ENCODE measurements at regions not wholly inside any gene's neighbourhood (a gene's known extent, or its start where the extent isn't known, plus 50 kb on each side); places are given as distances from the start of the nearest gene placed in this dataset.

DNA sequence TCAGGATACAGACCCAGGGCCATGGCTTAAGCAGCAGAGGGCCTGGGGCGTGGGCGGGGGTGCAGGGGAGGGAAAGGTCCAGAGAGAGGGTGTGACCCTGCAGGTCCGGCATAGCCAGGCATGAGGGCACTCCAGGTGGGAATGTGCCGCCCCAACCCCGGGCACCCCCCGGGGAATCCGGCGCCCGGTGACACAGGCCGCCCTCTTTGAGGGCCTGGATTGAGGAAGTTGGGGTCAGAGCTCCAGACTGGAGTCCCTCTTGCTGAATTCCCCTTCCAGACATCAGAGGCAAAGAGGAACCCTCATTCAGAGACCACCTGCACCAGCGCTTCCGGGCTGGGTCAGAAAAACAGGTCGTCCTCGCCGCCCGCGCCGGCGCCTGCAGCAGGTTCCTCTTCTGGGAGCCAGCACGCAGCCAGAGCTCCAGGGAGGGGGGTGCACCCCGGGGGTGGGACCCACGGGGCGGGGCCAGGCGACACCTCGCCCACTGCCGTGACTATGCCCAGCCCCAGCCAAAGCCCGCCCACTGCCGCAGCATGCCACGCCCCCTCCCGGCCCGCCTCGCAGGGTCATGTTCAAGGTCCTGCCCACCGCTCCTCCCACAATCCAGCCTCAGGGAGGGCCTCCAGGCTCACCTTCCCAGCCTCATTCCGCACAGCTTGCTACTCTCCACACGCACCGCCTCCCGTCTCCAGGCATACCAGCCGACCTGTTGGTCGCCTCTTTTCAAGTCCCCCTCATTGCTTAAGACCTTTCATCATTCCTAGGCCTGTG lies 98.3 kb upstream of the ID2 start:
- DNase-seq (ENCODE audit: low spot score) = peak; percentile 97

DNA sequence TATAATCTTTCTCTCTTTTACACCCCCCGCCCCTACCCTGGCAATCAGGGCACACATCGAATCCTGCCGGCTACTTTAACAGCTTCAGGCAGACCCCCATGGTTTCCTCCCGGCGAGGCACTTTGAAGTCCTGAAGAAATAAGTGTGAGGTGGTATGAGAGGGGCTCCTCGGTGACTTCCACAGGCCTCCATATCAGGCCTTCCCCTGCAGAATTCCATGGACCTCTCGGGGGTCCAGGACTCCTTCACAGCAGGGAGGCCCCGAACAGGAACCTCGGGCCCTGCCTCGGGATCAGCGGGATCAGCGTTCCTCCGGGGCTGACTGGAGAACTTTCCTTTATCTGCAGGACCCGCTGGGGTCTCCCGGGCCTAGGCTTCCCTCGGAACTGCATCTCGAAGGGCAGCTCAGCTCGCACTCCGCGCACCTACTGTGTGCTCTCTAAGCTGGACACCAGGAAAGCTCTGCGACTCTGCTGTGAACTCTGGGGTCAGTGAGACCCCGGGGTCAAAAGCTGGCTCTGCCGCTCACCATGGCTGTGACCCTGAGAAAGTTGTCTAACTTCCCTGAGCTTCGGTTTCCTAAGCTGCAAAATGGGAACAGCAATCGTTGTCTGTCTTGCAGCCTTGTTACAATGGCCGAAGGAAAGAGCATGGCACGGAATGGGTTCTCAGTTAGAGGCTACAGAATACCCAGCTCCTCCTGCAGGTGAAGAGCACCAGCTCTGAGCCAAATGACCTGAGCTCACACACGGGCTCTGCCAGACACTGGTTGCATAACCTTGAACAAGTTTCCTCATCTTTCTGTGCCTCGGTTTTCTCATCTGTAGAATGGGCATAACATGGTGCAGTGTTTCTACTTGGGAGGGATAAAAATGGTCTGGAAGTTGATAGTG lies 97.4 kb upstream of the ID2 start:
- DNase-seq (ENCODE audit: low spot score) = no peak

DNA sequence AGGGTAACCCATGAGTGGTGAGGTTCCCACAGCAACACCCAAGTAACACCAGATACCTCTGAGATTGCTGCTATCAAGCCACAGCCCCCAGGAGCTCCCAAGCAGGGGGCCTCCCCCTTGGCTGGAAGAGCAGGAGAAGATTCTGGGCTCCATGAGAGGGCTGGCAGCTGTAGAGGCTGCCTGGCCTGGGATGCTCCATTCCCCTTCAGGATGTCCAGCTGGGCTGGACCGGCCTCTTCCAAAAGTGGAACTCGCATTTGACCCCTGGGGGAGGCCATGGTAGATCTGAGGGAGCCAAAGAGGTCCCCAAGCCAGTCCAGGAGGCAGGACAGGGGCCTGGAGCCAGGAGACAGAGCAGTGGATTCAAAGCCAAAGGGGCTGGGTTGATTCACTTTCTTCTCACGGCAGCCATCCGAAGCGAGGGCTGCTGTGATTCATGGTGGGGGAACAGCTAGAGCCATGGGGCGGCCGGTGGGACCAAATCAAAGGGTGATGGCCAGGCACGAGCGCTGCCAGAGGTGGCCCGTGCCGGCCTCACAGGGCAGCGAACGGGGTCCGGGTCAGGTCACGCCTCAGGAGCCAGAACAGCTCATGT lies 95.3 kb upstream of the ID2 start:
- DNase-seq (ENCODE audit: low spot score) = no peak

DNA sequence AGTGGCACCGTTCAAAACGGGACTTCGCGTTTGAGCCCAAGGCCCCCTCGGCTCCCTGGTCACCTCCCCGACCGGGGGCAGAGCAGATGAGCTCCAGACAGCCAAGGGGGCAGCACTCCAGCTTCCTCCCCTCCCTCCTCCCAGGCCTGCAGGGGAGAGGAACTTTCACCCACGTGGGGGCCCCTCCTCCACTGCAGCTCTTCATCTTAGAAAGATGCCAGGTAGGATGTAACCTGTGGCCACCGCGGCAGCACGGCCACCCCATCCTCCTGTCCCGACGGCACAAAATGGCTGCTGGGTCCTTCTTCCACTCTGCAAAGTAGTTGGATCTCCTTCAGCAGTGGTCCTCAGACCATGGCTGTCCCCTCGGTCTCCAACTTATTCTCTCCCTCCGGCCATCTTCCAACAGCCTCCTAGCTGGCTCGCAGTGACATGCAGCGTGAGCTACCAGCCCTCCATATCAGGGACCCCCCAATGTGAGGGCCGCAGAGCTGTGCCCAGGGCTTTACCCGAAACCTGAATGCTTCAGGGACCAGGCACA lies 94.5 kb upstream of the ID2 start:
- no peak for DNase-seq (ENCODE audit: low spot score)

DNA sequence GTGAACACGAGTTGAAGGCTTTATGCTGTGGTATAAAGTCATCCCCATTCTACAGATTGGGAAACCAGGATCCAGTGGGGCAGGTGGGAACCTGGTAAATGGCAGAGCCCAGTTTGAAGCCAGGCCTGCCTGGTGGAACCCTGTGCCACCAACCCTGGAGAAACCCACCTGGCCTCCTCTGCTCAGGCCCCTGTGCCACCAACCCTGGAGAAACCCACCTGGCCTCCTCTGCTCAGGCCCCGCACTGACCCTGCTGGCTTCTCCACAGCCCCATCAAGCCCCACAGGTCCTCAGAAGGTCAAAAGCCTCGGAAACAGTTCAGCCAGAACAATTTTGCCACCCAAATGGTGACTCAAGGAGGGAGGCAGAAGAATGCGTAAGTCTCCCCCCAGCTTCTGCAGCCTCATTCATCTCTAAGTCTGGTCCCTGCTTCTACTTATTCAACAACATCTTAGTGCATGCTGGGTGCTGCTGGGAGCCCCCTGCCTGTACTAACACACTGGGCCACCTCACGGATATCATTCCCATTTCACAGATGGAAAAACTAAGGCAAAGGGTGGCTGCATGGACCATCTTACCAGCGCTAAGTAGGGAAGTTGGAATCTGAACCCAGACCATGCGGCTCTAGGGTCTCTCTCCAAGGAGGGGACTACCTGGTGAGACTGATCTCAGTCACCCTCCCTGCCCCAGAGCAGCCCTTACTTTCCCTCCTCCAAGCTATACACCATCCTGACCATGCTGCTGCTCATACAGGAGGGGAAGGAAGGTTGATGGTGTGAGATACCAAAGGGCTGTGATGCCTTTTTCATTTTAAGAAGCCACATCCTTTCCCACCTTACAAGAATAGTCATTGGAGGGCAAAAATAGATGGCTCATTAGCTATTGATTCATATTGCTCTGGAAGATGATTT lies 93.7 kb upstream of the ID2 start:
- DNase-seq (ENCODE audit: low spot score) = no peak

DNA sequence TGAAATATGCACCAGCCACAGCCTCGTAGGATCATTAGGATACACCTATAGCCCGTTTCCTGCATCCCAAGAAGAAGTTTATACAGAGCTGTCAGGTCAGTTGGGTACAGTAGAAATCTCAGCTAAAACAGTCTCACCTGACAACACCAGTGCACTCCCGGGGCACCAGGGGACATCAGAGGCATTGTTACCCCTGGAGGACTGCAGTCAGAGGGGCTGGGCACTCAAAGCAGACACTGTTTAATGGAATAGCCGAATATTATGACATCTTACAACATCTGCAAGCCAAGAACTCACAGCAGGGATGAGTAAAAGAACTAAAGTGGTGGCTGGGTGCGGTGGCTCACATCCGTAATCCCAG lies 93.0 kb upstream of the ID2 start:
- DNase-seq (ENCODE audit: low spot score) = no peak

DNA sequence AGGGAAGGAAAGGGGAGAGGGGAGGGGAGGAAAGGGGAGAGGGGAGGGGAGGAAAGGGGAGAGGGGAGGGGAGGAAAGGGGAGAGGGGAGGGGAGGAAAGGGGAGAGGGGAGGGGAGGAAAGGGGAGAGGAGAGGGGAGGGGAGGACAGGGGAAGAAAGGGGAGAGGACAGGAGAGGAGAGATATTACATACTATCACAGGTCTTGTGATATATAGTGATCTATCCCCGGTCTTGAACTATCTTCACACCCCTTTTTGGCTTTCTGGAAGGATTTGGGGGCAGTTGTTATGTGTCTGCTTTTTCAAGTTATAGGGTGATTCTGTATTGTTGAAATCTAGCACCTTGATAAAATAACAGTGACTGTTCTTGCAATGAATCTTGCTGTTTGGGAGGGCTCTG lies 92.1 kb upstream of the ID2 start:
- DNase-seq (ENCODE audit: low spot score) = no peak

DNA sequence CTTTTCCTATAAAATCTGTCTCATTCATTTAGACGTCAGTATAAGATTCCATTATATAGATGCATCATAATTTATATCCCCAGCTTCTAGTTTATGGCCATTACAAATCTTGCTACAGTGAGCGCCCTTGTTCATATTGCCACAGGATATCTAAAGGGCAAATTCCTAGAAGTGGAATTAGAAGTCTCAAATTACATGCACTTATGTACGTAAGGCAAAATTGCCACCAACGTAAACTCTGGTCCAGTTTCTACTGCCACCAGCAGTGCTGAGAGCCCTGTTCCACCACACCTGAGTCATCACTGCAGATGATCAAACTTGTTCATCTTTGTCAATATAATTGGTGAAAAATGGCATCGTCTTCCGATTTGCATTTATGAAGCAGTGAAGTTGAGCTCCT lies 90.9 kb upstream of the ID2 start:
- no peak for DNase-seq (ENCODE audit: low spot score)

DNA sequence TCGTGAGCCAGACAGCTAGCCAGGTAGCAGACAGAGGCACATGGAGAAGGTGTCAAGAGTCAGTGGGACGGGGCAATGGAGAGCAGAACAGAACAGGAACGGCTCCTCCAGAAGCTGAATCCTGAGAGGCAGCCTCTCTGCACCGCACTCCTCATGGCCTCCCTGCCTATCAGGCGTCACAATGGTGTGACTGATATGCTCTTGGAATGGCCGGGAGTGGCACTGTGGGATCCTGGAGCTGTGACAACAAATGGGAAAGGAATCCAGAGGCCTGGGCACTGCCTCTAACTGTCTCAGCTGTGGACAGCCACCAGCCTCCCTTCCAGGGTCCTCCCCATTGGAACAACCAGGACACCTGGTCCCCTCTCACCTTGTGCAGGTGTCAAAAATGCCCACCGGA lies 89.1 kb upstream of the ID2 start:
- DNase-seq (ENCODE audit: low spot score) = no peak

DNA sequence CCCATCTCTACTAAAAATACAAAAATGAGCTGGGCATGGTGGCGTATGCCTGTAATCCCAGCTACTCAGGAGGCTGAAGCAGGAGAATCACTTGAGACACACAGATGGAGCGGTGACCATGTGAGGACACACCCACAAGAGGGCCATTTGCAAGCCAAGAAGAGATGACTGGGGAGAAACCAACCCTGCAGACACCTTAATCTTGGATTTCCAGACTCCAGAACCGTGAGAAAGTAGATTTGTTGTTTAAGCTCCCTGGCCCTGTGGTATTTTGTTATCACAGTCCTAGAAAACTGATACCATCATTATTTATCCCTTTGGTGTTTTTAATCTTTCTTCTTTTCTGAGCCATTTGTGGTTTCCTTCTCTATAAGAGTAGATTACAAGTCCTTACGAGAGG lies 88.6 kb upstream of the ID2 start:
- DNase-seq (ENCODE audit: low spot score) = no peak

DNA sequence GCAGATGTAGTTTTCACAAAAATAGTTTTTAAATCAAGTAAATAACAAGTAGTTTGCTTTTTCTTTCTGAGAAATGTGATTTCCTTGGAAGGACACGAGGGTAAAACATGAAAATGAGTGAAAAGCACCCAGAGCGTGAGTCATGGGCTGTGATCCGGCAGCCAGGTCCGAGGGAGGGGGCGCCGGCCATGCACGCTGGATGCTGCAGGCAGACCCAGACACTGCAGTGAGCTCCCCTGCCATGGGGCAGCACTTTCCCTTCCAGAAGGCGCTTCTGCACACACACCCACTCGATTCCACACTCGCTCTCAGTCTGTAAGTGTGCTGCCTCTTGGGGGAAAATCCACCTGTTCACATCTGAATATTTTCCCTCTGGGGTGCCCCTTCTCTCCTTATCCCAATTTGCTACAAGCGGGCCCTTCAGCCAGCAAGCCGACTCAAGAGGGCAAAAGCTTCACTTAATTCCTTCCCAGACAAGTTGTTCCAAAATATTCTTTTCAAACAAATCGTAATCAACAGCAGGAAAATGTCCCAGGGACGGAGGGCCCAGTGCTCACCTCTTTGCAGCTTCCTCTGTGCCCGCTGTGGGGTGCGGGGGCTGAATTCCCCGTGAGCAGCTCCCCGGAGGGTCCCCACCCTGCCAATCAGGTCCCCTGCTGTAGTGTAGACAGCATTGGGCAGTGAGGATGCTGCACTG lies 87.0 kb upstream of the ID2 start:
- no peak for DNase-seq (ENCODE audit: low spot score)

DNA sequence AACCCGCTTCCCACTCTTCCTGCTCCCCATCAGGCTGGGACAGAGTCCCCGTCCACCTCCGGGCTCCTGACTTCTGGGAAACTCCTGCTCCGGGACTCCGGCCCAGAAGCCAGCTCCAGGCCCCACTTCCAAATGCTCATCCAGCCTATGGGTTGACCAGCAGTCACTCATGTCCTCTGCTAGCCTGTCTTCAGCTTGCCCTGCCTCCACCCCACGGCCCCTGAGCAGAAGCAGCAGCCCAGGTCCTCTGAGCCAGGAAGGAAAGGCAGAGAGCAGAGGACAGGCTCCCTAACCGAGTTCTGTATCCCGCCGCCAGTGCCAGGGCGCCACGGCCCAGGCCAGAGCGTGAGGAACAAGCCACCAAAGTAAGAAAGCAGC lies 86.4 kb upstream of the ID2 start:
- DNase-seq (ENCODE audit: low spot score) = no peak

DNA sequence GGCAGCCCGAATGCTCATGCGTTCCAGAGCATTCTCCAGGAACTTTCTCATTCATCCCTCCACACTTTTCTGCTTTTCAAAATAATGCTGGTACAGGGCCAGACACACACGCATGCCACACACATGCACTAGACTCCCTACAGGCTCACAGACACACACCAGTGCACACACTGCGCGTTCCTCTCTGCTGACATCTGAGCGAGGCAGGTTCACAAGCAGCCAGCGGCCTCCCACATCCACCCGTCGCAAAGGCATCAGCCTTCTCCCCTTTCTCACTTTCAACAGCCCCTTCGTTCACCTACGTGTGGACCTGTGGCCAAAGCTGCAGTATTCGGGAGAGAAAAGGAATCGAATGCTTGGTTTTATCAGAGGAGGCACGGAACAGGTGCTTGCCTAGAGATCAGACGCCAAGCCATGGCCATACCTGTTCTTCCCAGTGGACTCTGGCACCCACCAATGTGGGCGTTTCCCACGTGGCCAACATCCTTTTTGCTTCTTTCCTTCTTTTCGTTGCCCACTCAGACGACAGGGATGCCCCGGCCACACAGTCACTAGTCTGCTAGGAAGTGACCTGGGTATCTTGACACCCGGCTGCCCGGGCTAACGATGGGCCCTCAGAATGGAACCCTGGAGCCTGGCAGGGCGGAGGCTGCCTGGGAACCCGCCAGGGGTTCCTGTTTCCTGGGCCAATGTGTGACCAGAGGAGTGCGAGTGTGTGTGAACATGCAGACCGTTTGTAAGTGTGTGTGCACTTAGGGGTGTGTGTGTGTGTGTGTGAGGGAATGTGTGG lies 85.8 kb upstream of the ID2 start:
- DNase-seq (ENCODE audit: low spot score) = no peak

DNA sequence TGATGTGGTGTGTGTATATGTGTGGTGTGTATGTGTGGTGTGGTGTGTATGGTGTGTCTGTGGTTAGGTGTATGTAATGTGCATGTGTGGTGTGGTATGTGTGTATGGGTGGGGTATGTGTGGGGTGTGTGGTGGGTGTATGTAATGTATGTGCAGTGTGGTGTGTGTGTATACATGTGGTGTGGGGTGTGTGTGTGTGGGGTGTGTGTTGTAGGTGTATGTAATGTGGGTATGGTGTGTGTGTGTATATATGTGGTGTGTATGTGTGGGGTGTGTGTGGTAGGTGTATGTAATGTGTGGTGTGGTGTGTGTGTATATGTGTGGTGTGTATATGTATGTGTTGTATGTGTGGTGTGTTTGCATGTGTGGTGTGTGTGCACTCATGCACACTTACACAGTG lies 84.8 kb upstream of the ID2 start:
- no peak for DNase-seq (ENCODE audit: low spot score)

DNA sequence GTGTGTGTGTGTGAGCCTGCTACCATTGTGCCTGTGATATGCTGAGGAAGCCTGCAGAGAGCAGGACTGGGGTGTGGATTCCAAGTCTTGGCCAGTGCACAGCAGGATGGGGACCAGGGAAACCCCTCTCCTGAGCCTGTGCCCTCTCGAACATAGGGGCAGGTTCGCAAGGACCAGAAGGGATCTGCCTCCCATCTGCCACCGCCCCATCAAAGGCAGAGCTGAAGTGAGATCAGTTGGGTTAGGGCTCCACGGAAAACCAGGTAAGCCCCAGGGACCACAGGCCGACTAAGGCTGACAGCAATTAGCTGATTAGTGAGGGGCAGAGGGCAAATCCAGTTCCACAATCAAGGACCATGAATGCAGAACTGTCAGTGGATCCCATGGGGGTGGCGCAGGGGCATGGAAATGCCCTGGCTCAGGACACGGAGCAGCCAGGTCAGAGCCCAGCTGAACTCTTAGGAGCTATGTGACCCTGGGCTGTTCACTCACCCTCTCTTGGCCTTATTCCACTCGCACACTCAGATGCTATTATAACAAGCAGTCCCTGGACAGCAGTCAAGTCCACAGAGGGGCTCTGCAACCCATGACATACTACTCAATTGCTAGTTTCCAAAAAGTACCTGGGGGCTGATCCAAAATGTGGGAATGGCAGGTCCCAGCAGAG lies 84.2 kb upstream of the ID2 start:
- no peak for DNase-seq (ENCODE audit: low spot score)

DNA sequence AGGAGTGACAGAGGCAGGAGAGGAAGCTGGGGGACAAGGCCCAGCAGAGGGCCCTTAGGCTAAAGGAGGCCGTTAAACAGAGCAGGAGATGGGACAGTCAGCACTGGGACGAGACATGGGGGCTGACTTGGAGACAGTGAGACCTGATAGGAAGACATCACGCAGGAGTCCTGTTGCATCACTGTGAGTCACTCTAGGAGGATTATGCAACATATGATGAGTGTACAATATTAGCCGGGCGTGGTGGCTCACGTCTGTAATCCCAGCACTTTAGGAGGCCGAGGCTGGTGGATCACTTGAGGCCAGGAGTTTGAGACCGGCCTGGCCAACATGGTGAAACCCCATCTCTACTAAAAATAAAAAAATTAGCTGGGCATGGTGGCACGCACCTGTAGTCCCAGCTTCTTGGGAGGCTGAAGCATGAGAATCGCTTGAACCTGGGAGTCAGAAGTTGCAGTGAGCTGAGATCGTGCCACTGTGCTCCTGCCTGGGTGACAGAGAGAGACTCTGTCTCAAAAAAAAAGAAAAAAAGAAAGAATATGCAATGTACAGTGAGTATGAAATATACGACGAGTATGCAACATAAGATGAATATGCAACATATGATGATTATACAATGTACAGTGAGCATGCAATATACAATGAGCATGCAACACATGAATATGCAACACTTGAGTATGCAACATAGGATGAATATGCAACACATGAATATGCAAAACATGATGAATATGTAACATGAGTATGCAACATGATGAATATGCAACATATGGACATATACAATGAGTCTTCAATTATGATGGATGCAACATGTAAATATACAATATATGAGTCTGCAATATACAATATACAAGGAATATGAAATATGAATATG lies 83.3 kb upstream of the ID2 start:
- no peak for DNase-seq (ENCODE audit: low spot score)

DNA sequence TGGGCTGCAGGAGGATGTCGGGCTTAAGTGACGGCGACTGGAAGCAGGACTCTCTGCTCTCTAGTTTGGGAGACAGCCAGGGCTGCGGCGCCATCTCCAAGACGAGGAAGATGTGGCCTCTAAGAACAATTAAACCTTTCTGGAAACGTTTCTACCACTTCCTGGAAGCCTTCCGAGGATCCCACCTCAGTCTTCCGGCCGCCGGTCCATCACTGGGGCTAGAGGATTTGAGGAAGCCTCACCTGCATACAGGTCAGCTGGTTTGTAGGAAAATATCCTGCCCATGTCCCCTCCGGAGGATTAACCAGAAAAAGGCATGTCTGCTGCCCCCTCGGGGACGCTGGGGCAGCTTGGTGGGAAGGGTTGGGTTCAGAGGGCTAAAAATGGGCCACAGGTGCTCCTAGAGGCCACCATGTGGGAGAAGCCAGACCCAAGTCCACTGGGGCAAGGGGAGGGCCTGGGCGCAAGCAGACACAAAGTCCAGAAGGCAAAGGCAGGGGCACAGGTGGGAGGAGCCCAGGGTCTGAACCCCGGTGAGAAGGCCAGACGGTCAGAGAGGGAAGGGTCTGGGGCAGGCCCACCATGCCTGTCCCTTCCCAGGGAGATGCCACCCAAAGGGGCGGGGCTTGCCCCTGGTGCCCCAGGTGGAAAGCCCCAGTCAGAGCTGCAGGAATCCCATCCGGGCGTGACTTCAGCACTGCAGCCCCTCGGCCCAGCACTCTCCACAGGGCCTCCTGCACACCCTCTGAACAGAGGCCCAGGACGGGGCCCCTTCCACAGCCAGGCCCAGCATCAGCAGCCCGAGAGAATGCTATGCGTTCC lies 82.2 kb upstream of the ID2 start:
- no peak for DNase-seq (ENCODE audit: low spot score)

DNA sequence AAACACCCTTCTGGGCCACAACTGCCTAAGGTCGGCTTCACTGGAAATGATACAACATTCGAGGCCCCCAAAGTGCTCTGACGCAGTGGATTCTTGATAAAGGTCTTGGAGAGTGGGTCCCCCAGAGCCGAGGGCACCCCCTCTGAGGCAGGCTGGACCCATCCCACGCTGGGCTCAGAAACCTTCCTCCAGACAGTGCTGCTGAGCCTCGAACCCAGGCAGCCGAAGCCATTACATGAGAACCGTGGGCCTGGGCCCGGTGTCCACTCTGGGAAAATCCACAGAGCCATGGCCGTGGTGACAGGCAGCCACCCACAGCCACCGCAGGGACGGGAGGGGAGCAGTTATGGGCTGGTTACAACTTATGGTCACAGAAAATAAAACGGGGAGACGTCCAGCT lies 81.4 kb upstream of the ID2 start:
- DNase-seq (ENCODE audit: low spot score) = no peak
